Activated CD8-positive, alpha-beta T cell treated with anti-CD3 and anti-CD28 coated beads for 36 hours (primary cell): ENCODE measurements at regions not wholly inside any gene's neighbourhood (a gene's known extent, or its start where the extent isn't known, plus 50 kb on each side); places are given as distances from the start of the nearest gene placed in this dataset.

Experiments used
- ATAC-seq: fragments of 200-7000 bp; cut with Tn5 transposase; one replicate; pipeline ENCODE4 v1.10.0; 2021; ENCODE audit warnings: mild to moderate bottlenecking, moderate library complexity
- CTCF ChIA-PET: fragments of 350-600 bp; sonication (Branson Sonifier 250); formaldehyde crosslinking; loops from one replicate; lab custom pipeline; 2021; ENCODE audit warnings: antibody characterized with exemption; lab: Charles Lee
- POLR2A ChIA-PET: fragments of 350-600 bp; sonication (Branson Sonifier 250); formaldehyde crosslinking; loops from one replicate; lab custom pipeline; 2021; ENCODE audit warnings: antibody characterized with exemption; lab: Charles Lee
- DNase-seq: peaks from one replicate; pipeline ENCODE4 v3.0.0-alpha.2; 2020
- H3K27ac Mint-ChIP-seq: one replicate; pipeline ENCODE4 v1.8.0; 2021; ENCODE audit warnings: mild to moderate bottlenecking, mixed read lengths
- H3K27me3 Mint-ChIP-seq: one replicate; pipeline ENCODE4 v1.8.0; 2021; ENCODE audit warnings: mixed read lengths
- H3K36me3 Mint-ChIP-seq: one replicate; pipeline ENCODE4 v1.8.0; 2021; ENCODE audit warnings: low read depth, mixed read lengths
- H3K4me1 Mint-ChIP-seq: one replicate; pipeline ENCODE4 v1.8.0; 2021; ENCODE audit warnings: low read depth, mixed read lengths
- H3K4me3 Mint-ChIP-seq: one replicate; pipeline ENCODE4 v1.8.0; 2021; ENCODE audit warnings: mild to moderate bottlenecking, moderate library complexity, mixed read lengths
- H3K9me3 Mint-ChIP-seq: one replicate; pipeline ENCODE4 v1.8.0; 2021; ENCODE audit warnings: mixed read lengths
- intact Hi-C: fragments of 100-400 bp; cut with micrococcal nuclease; formaldehyde crosslinking; loops from one replicate; pipeline ENCODE4 v1.10.0; 2022
- TF ChIP-seq, protein P1 (sequence below): fragments of 200-600 bp; IDR thresholded peaks from one replicate; pipeline ENCODE4 v1.8.0; 2022; ENCODE audit warnings: antibody characterized with exemption, mild to moderate bottlenecking

DNA sequence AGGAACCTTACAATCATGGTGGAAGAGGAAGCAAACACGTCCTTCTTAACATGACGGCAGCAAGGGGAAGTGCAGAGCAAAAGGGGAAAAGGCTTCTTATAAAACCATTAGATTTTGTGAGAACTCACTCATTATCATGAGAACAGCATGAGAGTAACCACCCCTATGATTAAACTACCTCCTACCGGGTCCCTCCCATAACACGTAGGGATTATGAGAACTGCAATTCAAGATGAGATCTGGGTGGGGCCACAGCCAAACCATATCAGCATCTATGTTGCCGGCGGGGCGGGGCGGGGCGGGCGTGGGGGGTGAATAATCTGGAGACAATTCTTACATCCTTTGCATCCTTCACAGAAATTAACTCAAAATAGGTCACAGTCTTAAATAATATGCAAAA, 58.8 kb upstream of the GFPT2 start:
- POLR2A ChIA-PET = no interaction called here
- no peak for ATAC-seq
- H3K9me3 Mint-ChIP-seq = peaks cover 2% of the 10 kb centered on the region
- DNase-seq = no peak
- no peaks in the 10 kb centered on the region for H3K36me3 Mint-ChIP-seq
- H3K4me1 Mint-ChIP-seq = no peaks in the 10 kb centered on the region
- TF ChIP-seq, protein P1, sequence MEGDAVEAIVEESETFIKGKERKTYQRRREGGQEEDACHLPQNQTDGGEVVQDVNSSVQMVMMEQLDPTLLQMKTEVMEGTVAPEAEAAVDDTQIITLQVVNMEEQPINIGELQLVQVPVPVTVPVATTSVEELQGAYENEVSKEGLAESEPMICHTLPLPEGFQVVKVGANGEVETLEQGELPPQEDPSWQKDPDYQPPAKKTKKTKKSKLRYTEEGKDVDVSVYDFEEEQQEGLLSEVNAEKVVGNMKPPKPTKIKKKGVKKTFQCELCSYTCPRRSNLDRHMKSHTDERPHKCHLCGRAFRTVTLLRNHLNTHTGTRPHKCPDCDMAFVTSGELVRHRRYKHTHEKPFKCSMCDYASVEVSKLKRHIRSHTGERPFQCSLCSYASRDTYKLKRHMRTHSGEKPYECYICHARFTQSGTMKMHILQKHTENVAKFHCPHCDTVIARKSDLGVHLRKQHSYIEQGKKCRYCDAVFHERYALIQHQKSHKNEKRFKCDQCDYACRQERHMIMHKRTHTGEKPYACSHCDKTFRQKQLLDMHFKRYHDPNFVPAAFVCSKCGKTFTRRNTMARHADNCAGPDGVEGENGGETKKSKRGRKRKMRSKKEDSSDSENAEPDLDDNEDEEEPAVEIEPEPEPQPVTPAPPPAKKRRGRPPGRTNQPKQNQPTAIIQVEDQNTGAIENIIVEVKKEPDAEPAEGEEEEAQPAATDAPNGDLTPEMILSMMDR = no peak
- CTCF ChIA-PET = no interaction called here
- H3K4me3 Mint-ChIP-seq = no peak overlapping the region
- H3K27ac Mint-ChIP-seq = no peak overlapping the region
- H3K27me3 Mint-ChIP-seq = peaks cover 7% of the 10 kb centered on the region
- intact Hi-C loops = no loop called here

DNA sequence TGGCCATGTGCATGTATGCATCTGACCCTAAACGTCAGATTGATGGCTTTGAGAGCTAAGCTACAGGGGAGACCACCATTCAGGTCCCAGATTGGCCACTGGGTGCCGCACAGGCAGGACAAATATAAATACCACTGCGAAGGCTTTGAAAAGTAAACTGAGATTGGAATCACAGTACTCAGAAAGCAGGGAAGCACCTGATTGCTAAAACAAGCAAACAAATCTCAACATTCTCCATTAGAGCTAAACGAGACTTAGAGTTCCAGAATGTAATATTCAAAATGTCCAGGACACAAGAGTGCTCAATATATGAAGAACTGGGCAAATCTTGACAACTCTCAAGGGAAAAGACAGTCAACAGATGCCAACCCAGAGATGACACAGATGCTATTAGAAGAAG, 61.0 kb upstream of the GFPT2 start:
- TF ChIP-seq, protein P1 = no peak
- no peak for DNase-seq
- peaks cover 2% of the 10 kb centered on the region for H3K9me3 Mint-ChIP-seq
- intact Hi-C loops = no loop called here
- ChIA-PET CTCF (no interaction called here), POLR2A (no interaction called here)
- no peak overlapping the region for H3K4me3 Mint-ChIP-seq
- H3K27ac Mint-ChIP-seq = no peak overlapping the region
- no peaks in the 10 kb centered on the region for H3K36me3 Mint-ChIP-seq
- H3K4me1 Mint-ChIP-seq = no peaks in the 10 kb centered on the region
- ATAC-seq = no peak
- peaks cover 4% of the 10 kb centered on the region for H3K27me3 Mint-ChIP-seq

DNA sequence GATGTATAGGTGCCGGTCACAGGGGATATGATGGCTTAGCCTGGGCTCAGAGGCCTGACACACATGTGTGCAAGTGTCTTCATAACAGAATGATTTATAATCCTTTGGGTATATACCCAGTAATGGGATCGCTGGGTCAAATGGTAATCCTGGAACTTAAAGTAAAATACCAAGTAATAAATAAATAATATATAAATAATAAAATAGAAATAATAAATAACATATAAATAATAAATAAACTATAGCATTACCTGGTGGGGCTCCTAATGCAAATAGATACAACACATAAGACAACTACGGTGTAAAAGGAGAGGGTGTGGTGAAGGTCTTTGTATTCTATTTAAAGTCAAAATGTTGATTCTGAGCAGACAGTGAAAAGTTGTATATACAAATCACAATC, 68.5 kb upstream of the GFPT2 start:
- intact Hi-C loops = no loop called here
- Mint-ChIP-seq H3K4me1 (no peaks in the 10 kb centered on the region), H3K4me3 (no peak overlapping the region), H3K9me3 (no peaks in the 10 kb centered on the region), H3K27me3 (no peaks in the 10 kb centered on the region), H3K27ac (no peak overlapping the region), H3K36me3 (no peaks in the 10 kb centered on the region)
- TF ChIP-seq, protein P1 = no peak
- POLR2A ChIA-PET = no interaction called here
- DNase-seq (no peak), ATAC-seq (no peak)
- CTCF ChIA-PET = no interaction called here

DNA sequence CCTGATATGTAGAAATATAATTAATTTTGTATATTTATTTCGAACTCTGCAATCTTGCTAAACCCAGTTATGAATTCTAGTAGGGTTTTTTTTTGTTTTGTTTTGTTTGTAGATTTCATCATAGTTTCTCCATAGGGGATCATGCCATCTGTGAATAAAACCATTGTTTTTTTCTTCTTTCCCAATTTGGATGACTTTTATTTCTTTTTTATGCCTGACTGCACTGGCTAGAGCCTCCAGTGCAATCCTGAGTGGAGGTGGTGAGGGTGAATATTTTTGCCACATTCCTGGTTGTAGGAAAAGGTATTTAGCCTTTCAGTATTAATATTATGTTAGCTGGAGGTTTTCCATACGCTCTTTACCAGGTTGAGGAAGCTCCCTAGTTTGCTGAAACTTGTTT, 70.0 kb upstream of the GFPT2 start:
- DNase-seq (no peak), ATAC-seq (no peak)
- Mint-ChIP-seq H3K4me1 (no peaks in the 10 kb centered on the region), H3K36me3 (no peaks in the 10 kb centered on the region), H3K27ac (no peak overlapping the region), H3K4me3 (no peak overlapping the region), H3K27me3 (no peaks in the 10 kb centered on the region), H3K9me3 (no peaks in the 10 kb centered on the region)
- ChIA-PET POLR2A (no interaction called here), CTCF (no interaction called here)
- intact Hi-C loops = no loop called here
- TF ChIP-seq, protein P1 = no peak

DNA sequence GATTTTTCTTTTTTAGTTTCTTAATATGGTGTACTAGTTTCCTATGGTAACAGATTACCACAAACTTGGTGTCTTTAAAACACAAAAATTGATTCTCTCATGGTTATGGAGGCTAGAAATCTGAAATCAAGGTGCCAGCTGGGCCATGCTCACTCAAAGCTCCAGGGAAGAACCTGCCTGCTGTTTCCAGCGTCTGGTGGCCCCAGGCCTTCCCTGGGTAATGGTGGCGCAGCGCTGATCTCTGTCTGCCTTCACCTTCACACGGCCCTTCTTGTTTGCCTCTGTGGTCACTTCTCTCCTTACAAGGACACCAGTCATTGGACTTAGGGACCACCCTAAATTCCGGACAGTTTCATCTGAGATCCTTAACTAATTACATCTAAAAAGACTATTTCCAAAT, 70.5 kb upstream of the GFPT2 start:
- Mint-ChIP-seq H3K4me3 (no peak overlapping the region), H3K27me3 (no peaks in the 10 kb centered on the region), H3K9me3 (no peaks in the 10 kb centered on the region), H3K27ac (no peak overlapping the region), H3K36me3 (no peaks in the 10 kb centered on the region), H3K4me1 (no peaks in the 10 kb centered on the region)
- intact Hi-C loops = no loop called here
- ATAC-seq (no peak), DNase-seq (no peak)
- ChIA-PET POLR2A (no interaction called here), CTCF (no interaction called here)
- TF ChIP-seq, protein P1 = no peak
